Activated T-helper 1 cell treated with Interleukin-2 at 50 U/mL for 16 hours (primary cell): ENCODE measurements at regions not wholly inside any gene's neighbourhood (a gene's known extent, or its start where the extent isn't known, plus 50 kb on each side); places are given as distances from the start of the nearest gene placed in this dataset.

Experiments
- DNase-seq: peaks from one replicate; pipeline ENCODE4 v3.0.0-alpha.2; 2020; ENCODE audit warnings: low read depth

DNA sequence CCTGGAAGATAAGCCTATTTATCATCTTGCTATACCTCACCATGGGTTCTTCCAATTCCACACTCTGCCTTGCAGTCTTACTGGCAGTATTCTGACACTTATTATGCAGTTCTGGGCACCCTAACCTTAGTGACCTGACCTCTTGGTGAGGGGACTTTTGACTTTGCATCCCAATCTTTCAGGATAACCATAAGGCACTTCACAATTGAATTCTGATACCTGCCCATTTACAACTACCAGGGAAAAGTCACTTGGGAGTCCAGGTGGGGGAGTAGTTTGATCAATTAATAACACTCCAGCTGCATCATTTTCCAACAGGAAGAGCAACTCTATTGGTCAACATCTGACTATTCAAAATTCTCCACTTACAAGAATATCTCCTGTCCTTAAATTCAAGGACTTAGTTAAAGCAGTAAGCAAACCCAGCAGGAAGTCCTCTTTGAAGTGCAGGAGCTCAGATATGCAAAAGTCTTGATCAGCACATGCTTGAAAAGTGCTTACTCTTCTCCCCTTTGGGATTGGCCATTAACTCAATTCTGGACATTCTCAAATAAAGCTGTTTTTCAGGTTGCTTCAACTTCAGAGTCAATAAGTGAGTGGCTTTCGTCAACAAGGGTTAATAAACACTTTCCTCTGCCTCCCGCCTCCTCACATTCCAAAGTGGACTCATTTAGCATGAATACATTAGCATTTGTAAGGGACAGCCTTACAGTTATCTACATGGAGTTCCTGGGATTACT is 177.4 kb upstream of the NRIP1 start:
- DNase-seq: no peak

- no peak for DNase-seq
These were observed 178.1 kb upstream of the NRIP1 start for GRCh38 chr21:15242906-15243305.

- no peak for DNase-seq
These were observed 178.6 kb upstream of the NRIP1 start for GRCh38 chr21:15243406-15243805.

- DNase-seq: no peak
These were observed 182.8 kb upstream of the NRIP1 start for GRCh38 chr21:15247613-15248012.

GRCh38 chr21:15249285-15249993 is 184.6 kb upstream of the NRIP1 start:
- DNase-seq: no peak

GRCh38 chr21:15250384-15250783 is 185.6 kb upstream of the NRIP1 start:
- DNase-seq: no peak

DNA sequence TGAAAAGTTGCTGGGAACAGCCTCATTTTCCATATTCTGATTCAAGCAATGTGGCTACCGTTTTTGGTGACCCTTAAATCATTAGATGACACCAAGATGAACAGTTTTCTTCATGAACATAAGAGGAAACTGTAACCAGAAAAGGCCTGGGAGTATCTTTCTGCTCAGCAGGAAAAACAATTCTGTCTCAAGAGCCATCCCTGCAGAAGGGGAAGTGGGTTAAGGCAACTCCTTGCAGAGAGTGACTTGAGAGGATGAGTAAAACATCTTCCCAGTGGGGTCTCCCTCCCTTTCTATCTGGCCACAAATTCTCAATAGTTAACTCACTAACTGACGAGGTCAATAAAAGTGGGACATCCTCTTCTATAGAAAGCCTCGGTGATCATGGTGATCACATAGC is 187.6 kb upstream of the NRIP1 start:
- no peak for DNase-seq

- DNase-seq: no peak
These were observed 189.3 kb upstream of the NRIP1 start for GRCh38 chr21:15254111-15254510.

GRCh38 chr21:15255261-15255660 is 190.5 kb upstream of the NRIP1 start:
- DNase-seq: no peak

DNA sequence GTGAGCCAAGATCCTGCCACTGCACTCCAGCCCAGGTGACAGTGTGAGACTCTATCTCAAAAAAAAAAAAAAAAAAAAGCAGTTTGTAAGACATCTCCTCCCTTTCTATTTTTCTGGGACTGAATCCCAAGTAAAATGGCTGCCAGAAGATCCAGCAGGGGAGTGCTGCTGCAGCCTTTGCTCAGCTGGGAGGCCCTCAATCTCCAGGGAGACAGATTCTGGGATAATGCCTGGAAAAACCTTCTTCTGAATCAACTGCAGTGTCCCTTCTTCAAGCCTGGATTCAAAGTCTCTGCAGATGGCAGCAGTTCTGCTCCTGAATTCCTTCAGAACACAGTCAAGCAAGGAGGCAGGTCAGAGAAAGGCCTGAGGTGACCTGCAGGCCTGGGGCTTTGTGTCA is 191.0 kb upstream of the NRIP1 start:
- no peak for DNase-seq

- DNase-seq: no peak
These were observed 192.2 kb upstream of the NRIP1 start for GRCh38 chr21:15256996-15257395.

- DNase-seq: no peak
These were observed 192.8 kb upstream of the NRIP1 start for GRCh38 chr21:15257646-15258045.

DNA sequence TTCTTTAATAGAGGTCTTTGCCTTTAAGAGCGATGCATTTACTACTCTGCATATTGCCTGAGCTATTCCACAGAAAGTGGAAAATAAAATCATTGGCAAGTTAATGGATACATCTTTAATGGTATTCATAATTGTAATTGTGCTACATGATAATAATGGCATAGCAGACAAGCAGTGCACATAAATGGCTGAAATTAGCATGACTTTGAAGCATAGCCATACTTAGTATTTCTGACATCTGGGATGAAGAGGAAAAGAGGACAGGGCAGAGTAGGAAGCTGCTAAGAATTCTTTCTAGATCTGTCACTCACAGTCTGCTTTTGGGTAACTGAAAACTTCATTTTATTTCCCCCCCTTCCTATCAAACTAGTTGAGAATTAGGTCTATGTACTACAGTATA is 195.0 kb upstream of the NRIP1 start:
- DNase-seq: no peak

DNA sequence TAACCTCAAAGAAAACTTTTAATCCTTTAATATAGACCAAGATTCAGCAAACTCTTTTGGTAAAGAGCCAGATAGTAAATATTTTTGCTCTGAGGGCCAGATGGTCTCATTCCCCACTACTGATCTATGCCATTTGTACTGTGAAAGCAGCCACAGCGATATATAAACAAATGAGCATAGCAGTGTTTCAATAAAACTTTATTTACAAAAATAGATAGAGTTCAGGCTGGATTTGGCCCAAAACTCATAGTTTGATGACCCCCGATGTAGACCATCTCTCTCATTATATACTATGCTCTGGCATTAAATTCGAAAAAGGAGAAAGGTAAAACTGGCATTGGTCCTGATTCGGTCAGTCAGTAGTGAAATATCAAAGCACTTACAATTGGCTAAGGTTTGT is 195.8 kb upstream of the NRIP1 start:
- DNase-seq: no peak

- DNase-seq: no peak
These were observed 199.4 kb upstream of the NRIP1 start for GRCh38 chr21:15264084-15264665.

- no peak for DNase-seq
These were observed 207.4 kb upstream of the NRIP1 start for GRCh38 chr21:15272171-15272570.

DNA sequence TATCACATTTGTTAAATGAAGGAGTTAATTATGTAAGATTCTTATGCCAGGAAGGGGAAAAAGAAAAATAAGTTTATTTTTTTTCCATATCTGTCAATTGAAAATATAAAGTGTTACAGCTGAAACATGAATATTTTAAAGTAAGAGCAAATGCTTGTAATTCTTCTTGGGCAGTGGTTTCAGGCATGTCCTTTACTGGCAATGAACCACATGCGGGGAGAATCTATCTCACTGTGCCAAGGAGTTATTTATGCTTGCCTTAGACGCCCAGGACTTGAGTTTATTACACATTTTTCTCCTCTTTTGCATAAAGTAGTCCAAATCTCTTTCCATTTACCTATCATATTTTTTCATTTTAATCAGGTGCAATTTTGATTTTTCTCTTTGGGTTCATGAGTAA is 207.8 kb upstream of the NRIP1 start:
- DNase-seq: no peak

DNA sequence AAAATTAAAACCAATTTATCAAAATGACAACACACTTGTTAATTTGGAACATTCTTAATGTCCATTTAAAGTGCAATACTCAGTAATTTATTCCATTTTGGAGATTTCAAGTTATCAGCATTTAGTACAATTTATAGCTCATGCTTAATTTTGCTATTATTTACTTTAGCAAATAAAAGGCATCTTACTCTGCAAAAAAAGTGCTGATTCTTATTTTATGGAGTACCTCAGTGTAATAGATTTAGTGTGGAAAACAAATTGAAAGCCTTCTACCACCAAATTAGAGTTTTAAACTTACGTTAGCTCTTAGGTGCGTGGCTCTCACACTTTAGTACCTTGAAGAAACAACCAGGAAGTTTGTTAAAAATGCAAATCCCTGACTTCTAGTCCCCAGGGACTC is 208.4 kb upstream of the NRIP1 start:
- DNase-seq: no peak

DNA sequence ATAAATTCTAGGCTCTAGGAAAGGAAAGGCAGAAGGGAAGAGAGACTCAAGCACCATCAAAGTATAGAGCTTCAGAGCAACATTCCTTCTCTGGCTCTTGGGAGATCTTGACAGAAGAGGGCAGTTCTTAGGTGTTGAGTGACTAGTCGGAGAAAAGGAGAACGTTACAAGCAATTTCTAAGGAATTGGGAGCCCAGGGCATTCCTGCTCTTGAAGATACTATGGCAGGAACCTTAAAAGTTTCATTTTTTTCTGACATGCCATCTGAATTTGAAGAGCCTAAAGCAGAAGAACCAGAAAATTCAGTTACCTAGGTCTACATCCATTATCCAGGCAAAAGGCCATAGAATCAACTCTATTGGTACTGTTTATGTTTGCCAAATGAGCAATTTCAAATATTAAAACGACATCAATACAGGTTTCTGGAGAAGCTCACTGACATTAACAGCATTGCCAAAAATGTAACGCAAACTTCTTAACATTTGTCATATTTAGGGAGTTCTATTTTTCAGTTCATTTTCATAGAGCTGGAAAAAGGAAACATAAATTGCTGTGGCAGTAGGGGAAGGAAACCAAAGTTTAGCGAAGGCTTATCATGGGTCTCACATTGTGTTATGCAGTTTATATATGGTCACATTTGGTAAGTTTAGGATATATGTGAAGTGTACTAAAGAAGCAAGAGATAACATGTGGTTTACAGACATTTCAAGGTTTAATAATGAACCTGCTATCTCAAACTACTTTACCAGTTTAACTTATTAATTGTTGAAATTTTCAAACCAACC is 210.1 kb upstream of the NRIP1 start:
- no peak for DNase-seq

DNA sequence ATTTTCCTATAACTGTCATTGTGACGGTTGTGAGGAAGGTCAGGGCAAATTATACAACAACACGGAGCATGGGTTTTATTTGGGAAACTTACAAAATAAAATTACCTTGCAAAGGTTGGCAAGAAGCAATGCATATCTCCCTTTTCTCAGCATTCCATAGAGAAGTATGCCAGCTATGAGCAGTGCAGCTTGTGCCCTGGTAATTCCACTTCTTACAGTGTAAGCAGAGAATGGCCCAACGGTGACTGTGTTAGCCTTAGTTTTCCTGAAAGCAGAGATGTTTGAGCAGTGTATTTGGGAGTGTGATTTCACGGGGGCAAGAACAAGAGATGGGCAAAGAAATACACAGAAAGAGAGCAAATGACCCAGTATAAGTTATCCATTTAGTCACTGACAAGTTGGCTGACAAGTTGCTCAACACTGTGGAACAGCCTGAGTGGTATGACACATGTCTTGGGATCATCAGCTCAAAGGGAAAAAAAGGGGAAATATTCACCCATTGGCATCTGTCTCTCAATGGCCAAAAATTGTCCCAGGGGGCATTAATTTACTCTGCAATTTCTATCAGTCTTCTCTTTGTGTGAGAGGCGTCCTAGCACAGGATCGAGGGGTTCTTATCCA is 210.9 kb upstream of the NRIP1 start:
- DNase-seq: no peak

GRCh38 chr21:15276243-15276642 is 211.4 kb upstream of the NRIP1 start:
- no peak for DNase-seq

DNA sequence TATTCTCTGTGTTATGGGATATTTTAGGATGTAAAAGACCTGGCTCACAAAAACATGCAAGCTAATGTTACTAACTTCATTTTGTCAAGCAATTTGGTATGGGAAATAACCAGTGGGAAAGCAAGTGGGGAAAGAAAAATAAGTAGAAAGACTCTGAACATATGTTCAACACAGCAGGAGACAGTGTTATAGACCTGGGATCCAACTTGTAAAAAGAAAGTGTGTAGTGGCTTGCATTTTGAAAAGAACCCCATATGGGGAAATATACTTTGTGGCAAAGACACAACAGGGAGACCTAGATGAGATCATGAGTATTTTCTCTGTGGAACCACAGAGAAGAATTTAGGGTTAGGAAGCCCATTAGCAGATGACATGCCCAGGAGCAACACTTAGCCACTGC is 212.7 kb upstream of the NRIP1 start:
- DNase-seq: no peak
